Effector memory CD4-positive, alpha-beta T cell (primary cell): ENCODE measurements at regions not wholly inside any gene's neighbourhood (a gene's known extent, or its start where the extent isn't known, plus 50 kb on each side); places are given as distances from the start of the nearest gene placed in this dataset.
A peak's percentile ranks its signal among the peaks of the same experiment; 100 is the strongest.

Experiments used
- DNase-seq, 3 donors: peaks; one replicate each; pipeline ENCODE4 v3.0.0-alpha.2; 2020
- H3K27ac ChIP-seq: 2 replicates; pipeline ENCODE4 v1.7.0; 2013; ENCODE audit warnings: mild to moderate bottlenecking, low read length, moderate library complexity; ENCODE audit not compliant: insufficient read depth, poor library complexity, severe bottlenecking
- H3K27me3 ChIP-seq: replicated peaks from 2 replicates; pipeline ENCODE4 v1.7.0; 2013; ENCODE audit warnings: mild to moderate bottlenecking, low read length; ENCODE audit not compliant: insufficient read depth, control insufficient read depth, poor library complexity, severe bottlenecking
- H3K36me3 ChIP-seq: 2 replicates; pipeline ENCODE4 v1.7.0; 2013; ENCODE audit warnings: mild to moderate bottlenecking, low read length, moderate library complexity; ENCODE audit not compliant: control insufficient read depth, insufficient read depth
- H3K4me1 ChIP-seq: 2 replicates; pipeline ENCODE4 v1.7.0; 2013; ENCODE audit warnings: low read length, mild to moderate bottlenecking; ENCODE audit not compliant: control insufficient read depth, insufficient read depth, poor library complexity, severe bottlenecking
- H3K4me3 ChIP-seq: 2 replicates; pipeline ENCODE4 v1.7.0; 2013; ENCODE audit warnings: low read length, low read depth, mild to moderate bottlenecking; ENCODE audit not compliant: insufficient read depth, poor library complexity, severe bottlenecking
- H3K9me3 ChIP-seq: 2 replicates; pipeline ENCODE4 v1.7.0; 2013; ENCODE audit warnings: mild to moderate bottlenecking, low read length, moderate library complexity; ENCODE audit not compliant: control insufficient read depth

DNA sequence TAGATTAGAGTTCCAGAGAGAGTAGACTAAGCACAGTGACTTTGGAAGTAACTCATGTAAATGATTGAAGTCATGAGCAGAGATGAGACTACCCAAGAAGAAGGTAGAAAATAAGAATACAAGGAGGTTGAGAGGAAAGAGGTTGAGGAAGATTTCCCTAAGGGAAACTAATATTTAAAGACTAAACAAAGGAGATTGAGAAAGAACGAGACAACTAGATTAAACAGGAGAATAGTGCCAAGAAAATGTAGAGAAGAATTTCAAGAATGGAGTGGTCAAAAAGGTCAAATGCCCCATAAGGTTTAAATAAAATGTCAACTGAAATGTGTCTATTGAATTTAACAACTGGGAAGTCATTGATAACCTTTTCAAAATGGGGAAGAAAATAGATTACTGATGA is 59.0 kb downstream of the RPS29 start:
- H3K9me3 ChIP-seq: no peaks in the 10 kb centered on the region

DNA sequence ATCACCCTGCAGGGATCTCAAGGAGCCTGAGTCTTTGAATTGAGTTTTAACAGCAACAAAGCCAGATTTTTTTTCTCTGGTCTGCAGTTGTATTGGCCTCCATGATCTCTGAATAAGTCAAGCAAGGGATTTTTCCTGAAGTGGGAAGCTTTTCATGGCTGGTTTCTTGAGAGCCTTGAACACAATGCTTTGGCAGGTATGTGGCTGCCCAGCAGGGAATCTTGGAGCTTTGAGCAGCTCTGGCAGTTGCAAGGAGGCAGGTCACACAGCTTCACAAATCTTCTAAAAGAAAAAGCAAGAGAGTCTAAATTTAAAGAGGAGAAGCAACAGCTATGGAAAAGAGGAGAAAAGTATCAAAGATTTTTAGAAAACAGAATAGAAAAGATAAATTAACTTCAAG is 60.1 kb downstream of the RPS29 start:
- Histone ChIP-seq H3K27me3 (no peaks in the 10 kb centered on the region), H3K4me3 (no peak overlapping the region), H3K9me3 (no peaks in the 10 kb centered on the region), H3K27ac (no peak overlapping the region), H3K36me3 (no peaks in the 10 kb centered on the region), H3K4me1 (no peaks in the 10 kb centered on the region)
- no peak for DNase-seq

More for the DNA sequence above, 59.0 kb downstream of the RPS29 start:
- H3K27ac ChIP-seq: no peak overlapping the region
- no peaks in the 10 kb centered on the region for H3K4me1 ChIP-seq
- DNase-seq: no peak
- H3K36me3 ChIP-seq: no peaks in the 10 kb centered on the region
- H3K4me3 ChIP-seq: no peak overlapping the region
- no peaks in the 10 kb centered on the region for H3K27me3 ChIP-seq

DNA sequence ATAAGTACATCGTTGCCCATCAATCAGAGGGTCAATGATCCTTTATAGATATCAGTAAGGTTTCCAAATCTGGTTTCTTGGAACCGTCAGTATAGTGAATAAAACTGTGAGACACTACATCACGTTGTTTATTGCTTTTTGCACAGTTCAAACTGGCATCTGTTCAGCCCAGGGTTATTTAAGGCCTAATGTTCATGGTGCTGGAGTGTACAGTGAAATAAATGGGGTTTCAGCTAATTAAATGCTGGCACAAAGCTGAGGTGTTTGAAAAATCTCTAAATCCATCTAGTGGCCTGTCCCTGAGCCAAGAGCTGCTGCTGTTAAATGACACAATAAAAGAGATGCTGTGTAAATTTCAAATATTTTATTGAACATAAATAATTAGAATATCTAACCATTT is 69.9 kb downstream of the RPS29 start:
- H3K9me3 ChIP-seq: no peaks in the 10 kb centered on the region
- no peak overlapping the region for H3K27ac ChIP-seq
- H3K36me3 ChIP-seq: no peaks in the 10 kb centered on the region
- H3K27me3 ChIP-seq: no peaks in the 10 kb centered on the region
- DNase-seq: no peak
- H3K4me1 ChIP-seq: no peaks in the 10 kb centered on the region
- H3K4me3 ChIP-seq: no peak overlapping the region

DNA sequence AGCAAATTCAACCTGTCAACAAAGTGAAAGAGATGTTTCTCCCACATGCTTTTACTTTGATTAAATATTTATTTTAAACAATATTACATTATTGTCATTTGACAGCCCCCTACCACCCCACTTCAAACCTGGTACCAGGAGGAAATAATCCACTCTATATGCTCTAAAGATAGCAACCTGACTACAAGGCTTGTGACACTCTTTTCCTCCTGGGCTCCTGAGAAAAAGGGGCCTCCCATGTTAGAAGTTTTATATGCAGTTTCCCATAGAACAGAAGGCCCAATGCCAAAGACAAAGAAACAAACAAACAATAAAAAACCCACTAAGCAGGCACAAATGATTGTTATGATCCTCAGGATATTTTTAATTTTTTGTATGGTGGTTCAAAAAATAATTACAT is 73.6 kb downstream of the RPS29 start:
- Histone ChIP-seq H3K4me1 (no peaks in the 10 kb centered on the region), H3K9me3 (no peaks in the 10 kb centered on the region), H3K36me3 (no peaks in the 10 kb centered on the region), H3K27me3 (no peaks in the 10 kb centered on the region), H3K27ac (no peak overlapping the region), H3K4me3 (no peak overlapping the region)
- no peak for DNase-seq

DNA sequence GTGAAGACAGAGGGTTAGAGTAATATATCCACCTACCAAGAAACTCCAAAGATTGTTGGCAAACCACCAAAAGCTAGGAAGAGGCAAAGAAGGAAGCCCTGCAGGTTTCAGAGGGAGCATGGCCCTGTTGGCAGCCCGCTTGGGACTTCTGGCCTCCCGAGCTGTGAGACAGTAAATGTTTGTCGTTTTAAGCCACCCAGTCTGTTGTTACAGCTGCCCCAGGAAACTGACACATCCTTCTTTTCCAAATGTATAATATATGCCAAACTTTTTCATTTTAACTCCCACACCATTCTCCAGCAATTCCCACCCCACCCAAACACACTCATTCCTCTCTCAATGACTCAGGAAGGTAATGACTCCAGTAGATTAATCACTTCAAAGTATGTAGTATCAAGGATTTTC is 74.0 kb downstream of the RPS29 start:
- no peaks in the 10 kb centered on the region for H3K36me3 ChIP-seq
- H3K9me3 ChIP-seq: no peaks in the 10 kb centered on the region
- no peak for DNase-seq
- no peaks in the 10 kb centered on the region for H3K4me1 ChIP-seq
- no peaks in the 10 kb centered on the region for H3K27me3 ChIP-seq
- no peak overlapping the region for H3K4me3 ChIP-seq
- no peak overlapping the region for H3K27ac ChIP-seq

- Histone ChIP-seq H3K27ac (no peak overlapping the region), H3K4me3 (no peak overlapping the region)
- DNase-seq: no peak
Observed at GRCh38 chr14:49508124-49508523, 78.1 kb downstream of the RPS29 start.

DNA sequence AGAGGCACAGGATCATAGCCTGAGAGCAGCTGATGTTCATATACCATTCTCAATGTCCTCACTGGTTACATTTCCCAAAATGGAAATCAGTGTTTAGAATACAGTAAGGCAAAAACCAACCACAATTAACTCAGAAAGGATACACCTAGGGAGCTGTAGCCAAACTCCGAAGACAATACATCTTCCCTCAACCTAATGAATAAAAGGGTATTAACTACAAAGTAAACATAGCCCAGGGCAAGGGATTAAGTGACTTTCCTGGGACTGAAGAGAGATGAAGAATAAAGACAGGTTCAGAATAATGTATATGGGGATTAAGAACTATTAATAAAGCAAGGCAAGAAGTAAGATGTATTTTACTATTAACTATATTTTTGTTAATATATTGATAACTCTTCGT is 79.5 kb downstream of the RPS29 start:
- Histone ChIP-seq H3K4me1 (no peaks in the 10 kb centered on the region), H3K36me3 (no peaks in the 10 kb centered on the region), H3K27ac (no peak overlapping the region), H3K27me3 (no peaks in the 10 kb centered on the region), H3K9me3 (no peaks in the 10 kb centered on the region), H3K4me3 (no peak overlapping the region)
- no peak for DNase-seq

More at GRCh38 chr14:49508124-49508523, 78.1 kb downstream of the RPS29 start:
- Histone ChIP-seq H3K9me3 (no peaks in the 10 kb centered on the region), H3K27me3 (no peaks in the 10 kb centered on the region), H3K4me1 (no peaks in the 10 kb centered on the region), H3K36me3 (no peaks in the 10 kb centered on the region)

GRCh38 chr14:49505041-49505766 is 81.0 kb downstream of the RPS29 start:
- Histone ChIP-seq H3K27me3 (no peaks in the 10 kb centered on the region), H3K9me3 (no peaks in the 10 kb centered on the region), H3K27ac (no peak overlapping the region), H3K4me3 (no peak overlapping the region), H3K36me3 (no peaks in the 10 kb centered on the region), H3K4me1 (no peaks in the 10 kb centered on the region)
- DNase-seq: no peak

DNA sequence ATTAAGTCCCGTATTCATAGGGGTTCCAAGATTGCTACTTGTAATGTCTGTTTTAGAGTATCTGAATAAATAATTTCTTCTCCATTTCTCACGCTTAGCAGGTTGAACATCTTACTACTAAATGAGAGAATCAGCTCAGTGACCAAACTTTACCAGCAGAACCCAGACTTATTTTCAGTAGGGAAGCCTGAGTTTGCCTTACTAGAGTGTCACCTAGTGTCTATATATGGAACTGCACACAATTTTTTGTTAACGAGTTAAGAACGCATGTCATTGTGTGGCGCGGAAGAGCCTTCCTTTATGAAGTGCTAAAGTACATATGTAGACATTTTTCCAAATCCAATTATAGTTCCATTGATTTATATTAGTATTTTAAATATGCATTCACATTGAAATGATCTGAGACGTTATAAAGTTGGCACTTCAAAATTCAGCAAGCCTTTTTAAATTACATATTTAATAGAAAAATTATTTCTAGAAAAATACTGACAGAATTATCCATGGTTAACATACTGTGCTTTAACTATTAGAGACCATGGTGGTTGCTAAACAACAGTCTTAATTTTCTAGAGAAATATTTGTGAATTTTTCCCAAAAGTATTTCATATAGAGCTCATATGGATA is 88.3 kb downstream of the RPS29 start:
- Histone ChIP-seq H3K4me1 (no peaks in the 10 kb centered on the region), H3K36me3 (no peaks in the 10 kb centered on the region), H3K27ac (no peak overlapping the region), H3K27me3 (no peaks in the 10 kb centered on the region), H3K4me3 (no peak overlapping the region), H3K9me3 (no peaks in the 10 kb centered on the region)
- peak in 1 of 3 donors; percentile 1 for DNase-seq

DNA sequence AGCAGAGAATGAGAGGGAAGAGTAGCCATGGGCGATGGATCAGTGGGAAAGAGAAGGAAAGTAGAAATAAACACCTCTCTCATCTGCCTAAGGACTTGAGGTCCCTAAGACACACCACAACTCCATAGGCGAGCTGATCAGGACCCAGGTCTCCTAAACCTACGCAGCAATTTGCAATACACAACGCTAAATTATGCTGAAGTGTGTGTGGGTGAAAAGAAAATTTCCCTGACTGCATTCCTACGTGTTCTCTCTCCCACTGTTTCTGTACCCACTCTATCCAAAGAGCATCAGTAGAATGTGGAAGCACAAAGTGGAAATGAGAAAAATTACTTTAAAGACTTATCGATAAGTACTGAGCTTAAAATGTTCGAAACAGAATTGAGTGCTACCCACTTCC is 88.9 kb downstream of the RPS29 start:
- peaks cover under 1% of the 10 kb centered on the region for H3K27me3 ChIP-seq
- H3K4me3 ChIP-seq: no peak overlapping the region
- DNase-seq: no peak
- H3K36me3 ChIP-seq: no peaks in the 10 kb centered on the region
- no peaks in the 10 kb centered on the region for H3K4me1 ChIP-seq
- no peak overlapping the region for H3K27ac ChIP-seq
- H3K9me3 ChIP-seq: no peaks in the 10 kb centered on the region
